Gastrocnemius medialis (tissue), 4 donors: ENCODE measurements at regions not wholly inside any gene's neighbourhood (a gene's known extent, or its start where the extent isn't known, plus 50 kb on each side); places are given as distances from the start of the nearest gene placed in this dataset.

Source experiments
- ATAC-seq, 2 donors: fragments of 150-250 bp; one replicate each; pipeline ENCODE4 v1.9.1; 2016
- DNase-seq, 2 donors: peaks; one replicate each; pipeline ENCODE4 v3.0.0-alpha.2; 2019
- H3K27ac ChIP-seq, 4 donors: fragments of 200-600 bp; sonication (generic); 1 replicate in 1 of 4; 2 replicates in 3 of 4; pipeline ENCODE4 v1.5.1; 2016 to 2018; ENCODE audit warnings: mild to moderate bottlenecking in 2 of 4, moderate library complexity in 1 of 4
- H3K27me3 ChIP-seq, 3 donors: fragments of 200-600 bp; sonication (generic) in 2 of 3; 1 replicate in 1 of 3; 2 replicates in 2 of 3; pipeline versions ENCODE4 v1.5.1 to v1.6.0; 2016 to 2019; ENCODE audit warnings: mild to moderate bottlenecking in 1 of 3, moderate library complexity in 1 of 3
- H3K36me3 ChIP-seq, 2 donors: fragments of 200-600 bp; sonication (generic) in 1 of 2; one replicate each; pipeline ENCODE4 v1.5.1; 2017 to 2018
- H3K4me1 ChIP-seq, 2 donors: fragments of 200-600 bp; sonication (generic) in 1 of 2; one replicate each; pipeline ENCODE4 v1.5.1; 2016 to 2017; ENCODE audit warnings: mild to moderate bottlenecking in 2 of 2
- H3K4me3 ChIP-seq, 4 donors: fragments of 200-600 bp; sonication (generic) in 3 of 4; 1 replicate in 1 of 4; 2 replicates in 3 of 4; pipeline ENCODE4 v1.5.1; 2016 to 2019; ENCODE audit warnings: mild to moderate bottlenecking in 2 of 4
- H3K9me3 ChIP-seq, 3 donors: fragments of 200-600 bp; sonication (generic) in 2 of 3; 1 replicate in 1 of 3; 2 replicates in 2 of 3; pipeline ENCODE4 v1.5.1; 2016 to 2019
- CTCF ChIP-seq, 5 experiments: fragments of 450-650 bp in 3 of 5; fragments of 200-600 bp in 2 of 5; sonication (generic) in 2 of 5; IDR thresholded peaks in 4 of 5; conservative IDR thresholded peaks in 1 of 5; 1 replicate in 4 of 5; 2 replicates in 1 of 5; pipeline ENCODE4 v1.5.1; 2016 to 2019; ENCODE audit warnings: antibody characterized with exemption in 5 of 5, mild to moderate bottlenecking in 3 of 5, moderate library complexity in 3 of 5
- POLR2A ChIP-seq, 2 donors: fragments of 450-650 bp; IDR thresholded peaks; one replicate each; pipeline ENCODE4 v1.6.1; 2017; ENCODE audit warnings: antibody characterized with exemption in 2 of 2, mild to moderate bottlenecking in 2 of 2, moderate library complexity in 2 of 2
- in situ Hi-C, 4 donors: fragments of 200-750 bp; cut with MboI; loops; one replicate each; pipeline versions ENCODE4 v1.15.0 to v1.8.0; 2017; ENCODE audit warnings: low sequenced_read_pairs in 4 of 4
- intact Hi-C: fragments of 100-400 bp; cut with DNase I; formaldehyde crosslinking; loops from one replicate; pipeline ENCODE4 v1.15.1; 2023; ENCODE audit warnings: low total_unique reads

- no peaks in the 10 kb centered on the region for H3K4me1 ChIP-seq
- no peak for TF ChIP-seq CTCF (IDR thresholded peaks at IDR 0.05 in 4 of 5, conservative IDR thresholded peaks at IDR 0.05 in 1 of 5)
- intact Hi-C loops: no loop called here
These were observed 57.2 kb upstream of the APOBEC4 start for GRCh38 chr1:183710333-183710732.

DNA sequence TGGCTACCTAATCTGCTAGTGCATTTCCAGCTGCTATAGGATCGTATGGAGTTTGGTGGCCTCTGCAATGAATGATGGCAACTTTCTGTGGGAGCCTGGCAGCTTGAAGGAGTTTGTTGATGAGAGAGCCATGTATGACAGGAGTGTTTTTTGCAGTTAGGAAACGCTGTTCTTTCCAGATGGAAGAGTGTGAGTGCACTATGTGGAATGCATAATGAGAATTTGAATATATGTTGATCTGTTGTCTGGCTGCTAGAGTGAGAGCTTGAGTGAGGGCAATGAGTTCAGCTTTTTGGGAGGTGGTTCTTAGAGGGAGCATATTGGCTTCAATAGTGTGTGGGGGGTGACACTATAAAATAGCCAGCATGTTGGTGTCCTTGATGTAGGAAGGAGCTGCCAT is 51.0 kb upstream of the APOBEC4 start:
- ATAC-seq: no peak
- H3K27me3 ChIP-seq: no peaks in the 10 kb centered on the region
- TF ChIP-seq CTCF (IDR thresholded peaks at IDR 0.05 in 4 of 5, conservative IDR thresholded peaks at IDR 0.05 in 1 of 5) (no peak), POLR2A (IDR thresholded peaks at IDR 0.05) (no peak)
- H3K27ac ChIP-seq: no peak overlapping the region
- no peak for DNase-seq
- no peaks in the 10 kb centered on the region for H3K36me3 ChIP-seq
- H3K4me3 ChIP-seq: no peak overlapping the region
- in situ Hi-C loops (no loop called here), intact Hi-C loops (no loop called here)
- no peaks in the 10 kb centered on the region for H3K9me3 ChIP-seq
- H3K4me1 ChIP-seq: no peaks in the 10 kb centered on the region

More at GRCh38 chr1:183710333-183710732, 57.2 kb upstream of the APOBEC4 start:
- ATAC-seq: no peak
- no peak overlapping the region for H3K27ac ChIP-seq
- no peaks in the 10 kb centered on the region for H3K9me3 ChIP-seq
- H3K4me3 ChIP-seq: no peak overlapping the region
- H3K36me3 ChIP-seq: no peaks in the 10 kb centered on the region
- H3K27me3 ChIP-seq: no peaks in the 10 kb centered on the region
- in situ Hi-C loops: no loop called here
- DNase-seq: no peak
